ENCODE measurements at regions not wholly inside any gene's neighbourhood (a gene's known extent, or its start where the extent isn't known, plus 50 kb on each side); places are given as distances from the start of the nearest gene placed in this dataset.
A peak's percentile ranks its signal among the peaks of the same experiment; 100 is the strongest.

- no peak for DNase-seq (ENCODE audit: low read depth in 2 of 2)
These were observed 284.8 kb downstream of the THBS2 start for GRCh38 chr6:168968801-168969200.

DNA sequence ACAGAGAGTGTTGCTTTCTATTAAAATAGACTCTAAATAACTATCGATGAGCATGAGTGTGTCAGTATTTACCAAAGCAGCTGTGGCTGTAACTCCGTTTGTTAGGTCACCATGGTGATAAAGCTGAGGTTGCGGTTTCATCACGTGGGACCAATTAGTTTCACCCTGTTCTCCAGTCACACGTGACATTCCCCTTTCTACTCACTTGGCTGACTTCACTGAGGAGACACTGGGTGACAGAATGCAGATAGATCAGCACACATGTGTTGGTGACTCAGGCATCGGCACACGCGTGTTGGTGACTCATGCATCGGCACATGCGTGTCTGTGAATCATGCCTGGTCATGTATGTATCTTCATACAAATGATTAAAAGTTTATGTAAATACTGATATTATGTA is 285.4 kb downstream of the THBS2 start:
- DNase-seq (ENCODE audit: low read depth in 2 of 2) = no peak

DNA sequence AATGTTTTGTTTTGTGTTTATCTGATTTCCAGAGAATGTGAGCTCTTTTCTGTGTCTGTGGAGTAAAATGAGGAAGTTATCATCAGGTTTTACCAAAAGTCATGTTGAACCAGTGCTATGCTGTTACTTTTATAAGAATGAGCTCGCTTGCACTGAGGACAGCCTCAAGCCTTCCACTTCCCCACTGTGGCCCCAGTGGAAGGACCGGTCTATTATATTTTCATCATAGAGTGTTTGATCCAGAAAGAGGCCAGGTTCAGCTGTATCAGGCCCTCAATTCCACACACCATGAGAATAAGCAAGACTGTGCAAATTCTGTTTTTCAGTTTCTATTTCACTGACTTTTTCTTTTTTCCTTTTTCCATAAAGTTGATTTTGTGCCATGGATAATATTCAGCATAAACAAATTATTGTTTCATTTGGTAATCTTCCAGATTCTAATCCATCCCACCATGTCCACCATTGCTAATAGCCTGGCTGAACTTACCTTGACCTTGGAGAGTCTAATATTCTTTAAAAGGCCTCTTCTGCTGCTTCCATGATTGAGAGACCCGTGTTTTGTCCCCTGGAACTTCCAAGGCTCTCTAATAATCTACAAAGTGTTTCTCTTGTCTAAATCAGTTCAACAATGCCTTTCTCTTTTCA is 286.2 kb downstream of the THBS2 start:
- DNase-seq (ENCODE audit: low read depth in 2 of 2) = no peak

GRCh38 chr6:168964138-168964835 is 289.4 kb downstream of the THBS2 start:
- DNase-seq (ENCODE audit: low read depth in 2 of 2) = no peak

DNA sequence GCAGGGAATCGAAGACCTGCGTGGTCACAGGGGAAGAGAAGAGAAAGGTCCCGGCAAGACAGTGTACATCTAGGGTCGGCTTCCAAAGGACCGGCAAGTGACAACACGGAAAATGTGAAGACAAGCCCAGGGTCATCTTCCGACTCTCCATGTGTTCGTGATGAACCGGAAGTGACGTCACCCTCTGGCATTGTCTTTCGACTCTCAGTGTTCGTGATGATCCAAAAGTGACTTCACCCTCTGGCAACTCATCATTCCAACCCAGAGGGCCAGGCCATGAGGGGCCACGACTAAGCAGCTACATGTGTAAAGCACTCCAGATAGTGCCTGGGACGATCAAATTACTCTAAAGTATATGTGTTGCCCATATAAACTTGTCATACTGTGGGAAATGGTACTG is 290.8 kb downstream of the THBS2 start:
- DNase-seq (ENCODE audit: low read depth in 2 of 2) = no peak

- no peak for DNase-seq (ENCODE audit: low read depth in 2 of 2)
These were observed 292.4 kb downstream of the THBS2 start for GRCh38 chr6:168961264-168961656.

GRCh38 chr6:168960551-168961263 is 292.9 kb downstream of the THBS2 start:
- DNase-seq (ENCODE audit: low read depth in 2 of 2) = no peak

GRCh38 chr6:168959696-168960095 is 293.9 kb downstream of the THBS2 start:
- no peak for DNase-seq (ENCODE audit: low read depth in 2 of 2)

GRCh38 chr6:168956884-168957730 is 296.5 kb downstream of the THBS2 start:
- peak; percentile 8 to 11 for DNase-seq (ENCODE audit: low read depth in 2 of 2)

- DNase-seq (ENCODE audit: low read depth in 2 of 2) = no peak
These were observed 297.4 kb downstream of the THBS2 start for GRCh38 chr6:168956141-168956838.

- DNase-seq (ENCODE audit: low read depth in 2 of 2) = no peak
These were observed 300.2 kb downstream of the THBS2 start for GRCh38 chr6:168953461-168953860.

DNA sequence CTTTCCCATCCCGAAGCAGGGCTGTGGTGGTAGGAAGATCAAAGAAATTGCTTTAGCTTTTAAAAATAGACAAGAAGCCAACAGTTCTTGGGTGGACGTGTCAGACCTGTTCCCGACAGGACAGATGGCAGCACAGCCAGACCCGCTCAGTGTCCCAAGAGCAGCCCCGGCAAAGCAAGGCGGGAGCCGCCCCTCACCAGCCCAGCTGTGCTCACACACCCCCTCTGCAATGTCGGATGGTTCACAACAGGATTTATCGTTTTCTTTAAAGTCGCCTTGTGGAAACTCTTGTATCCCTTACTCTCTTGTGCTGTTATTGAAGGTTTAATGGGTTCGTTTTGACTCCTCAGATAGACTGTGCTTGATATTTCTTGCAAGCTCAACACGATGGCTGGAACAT is 302.4 kb downstream of the THBS2 start:
- no peak for DNase-seq (ENCODE audit: low read depth in 2 of 2)

DNA sequence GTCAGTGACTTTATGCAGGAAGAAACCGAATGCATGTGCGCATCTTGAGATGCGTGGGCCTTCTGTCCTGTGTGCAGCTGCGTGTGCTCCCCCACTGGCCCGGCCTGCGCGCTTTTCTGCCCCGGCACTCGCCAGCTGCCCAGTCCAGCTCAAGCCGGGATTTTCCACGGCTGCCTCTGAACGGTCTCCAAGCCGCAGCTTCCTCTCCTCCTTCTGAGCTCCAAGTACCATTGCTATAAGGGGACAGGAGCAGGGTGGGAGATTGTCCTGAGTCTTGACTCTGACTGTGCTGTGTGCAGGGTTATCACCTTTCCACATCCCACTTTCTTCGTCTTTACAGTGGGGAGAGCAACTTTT is 302.8 kb downstream of the THBS2 start:
- no peak for DNase-seq (ENCODE audit: low read depth in 2 of 2)

DNA sequence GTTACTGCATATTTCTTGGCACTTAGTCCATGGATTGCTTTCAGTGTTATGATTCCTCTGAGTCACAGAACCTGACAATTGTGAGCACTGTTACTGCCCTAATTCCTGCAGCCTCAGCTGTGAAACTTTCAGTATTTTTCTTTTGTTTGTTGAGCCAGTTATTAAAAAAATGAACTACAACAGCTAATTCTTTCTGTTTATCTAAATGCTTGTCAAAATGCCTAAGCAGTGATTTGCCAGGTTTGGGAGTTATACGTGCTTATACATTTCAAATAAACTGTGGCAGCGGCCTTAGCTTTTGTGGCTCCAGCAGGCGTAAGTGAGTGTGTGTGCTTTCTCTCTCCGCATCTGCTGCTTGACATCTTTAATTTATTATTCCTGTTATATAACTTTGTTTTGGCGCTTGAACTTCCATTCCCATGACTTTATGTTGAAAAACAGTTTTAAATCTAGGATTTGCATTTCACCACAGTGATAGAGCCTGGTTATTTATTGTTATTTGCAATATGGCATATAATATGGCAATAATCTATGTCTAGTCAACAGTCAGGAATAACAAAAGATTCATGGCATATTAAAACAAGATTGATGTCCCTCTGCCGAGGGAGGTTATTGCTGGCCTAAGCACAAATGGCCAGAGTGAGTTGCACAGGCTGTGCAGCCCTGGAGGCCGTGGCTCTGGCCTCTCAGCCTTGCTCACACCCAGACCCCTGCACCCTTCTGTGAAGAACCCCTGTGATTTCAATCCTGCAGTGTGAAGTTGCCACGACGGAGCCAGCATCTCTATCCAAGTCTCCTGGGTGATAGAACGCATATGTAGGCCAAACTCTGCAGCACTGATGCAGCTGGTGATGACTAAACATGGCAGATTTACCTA is 303.4 kb downstream of the THBS2 start:
- DNase-seq (ENCODE audit: low read depth in 2 of 2) = no peak

GRCh38 chr6:168948990-168949531 is 304.6 kb downstream of the THBS2 start:
- DNase-seq (ENCODE audit: low read depth in 2 of 2) = no peak

GRCh38 chr6:168948002-168948401 is 305.6 kb downstream of the THBS2 start:
- DNase-seq (ENCODE audit: low read depth in 2 of 2) = no peak

GRCh38 chr6:168943231-168943905 is 310.3 kb downstream of the THBS2 start:
- DNase-seq (ENCODE audit: low read depth in 2 of 2) = no peak

DNA sequence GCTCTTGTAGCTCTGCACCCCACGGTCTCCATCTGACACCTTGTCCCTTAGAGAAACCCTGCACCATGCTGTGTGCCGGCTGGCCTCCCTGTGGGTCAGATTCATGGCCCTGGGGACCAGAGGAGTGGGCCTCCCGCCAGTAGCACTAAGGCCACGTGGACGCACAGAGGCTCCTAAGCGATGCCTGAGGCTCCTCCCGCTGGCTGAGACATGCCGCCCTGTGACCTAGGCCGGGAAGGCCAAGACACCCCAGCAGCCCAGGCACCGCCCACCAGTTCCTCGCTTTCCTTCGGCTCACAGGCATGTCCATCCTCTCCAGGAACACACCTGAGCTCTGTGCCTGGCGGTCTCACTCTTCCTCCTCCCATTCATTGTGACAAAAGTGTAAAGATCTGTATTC is 311.0 kb downstream of the THBS2 start:
- DNase-seq (ENCODE audit: low read depth in 2 of 2) = no peak

DNA sequence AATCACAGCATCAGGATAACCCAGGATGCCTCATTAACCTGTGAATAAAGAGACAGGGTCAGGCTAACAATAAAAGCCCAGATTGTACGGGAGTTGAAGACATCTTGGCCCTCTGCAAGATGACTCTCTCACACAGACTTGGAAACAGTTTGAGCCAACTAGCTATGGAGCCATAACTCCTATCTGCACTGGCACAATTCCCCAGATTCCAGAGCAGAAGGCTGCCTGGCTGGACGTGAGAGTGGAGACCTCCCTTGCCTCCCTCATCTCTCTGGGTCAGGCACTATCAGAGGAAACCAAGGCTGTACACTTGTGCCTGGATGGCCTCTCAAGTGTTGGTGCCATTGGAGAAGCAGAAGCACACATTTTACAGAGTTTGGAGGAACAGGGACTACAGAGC is 312.6 kb downstream of the THBS2 start:
- DNase-seq (ENCODE audit: low read depth in 2 of 2) = no peak

DNA sequence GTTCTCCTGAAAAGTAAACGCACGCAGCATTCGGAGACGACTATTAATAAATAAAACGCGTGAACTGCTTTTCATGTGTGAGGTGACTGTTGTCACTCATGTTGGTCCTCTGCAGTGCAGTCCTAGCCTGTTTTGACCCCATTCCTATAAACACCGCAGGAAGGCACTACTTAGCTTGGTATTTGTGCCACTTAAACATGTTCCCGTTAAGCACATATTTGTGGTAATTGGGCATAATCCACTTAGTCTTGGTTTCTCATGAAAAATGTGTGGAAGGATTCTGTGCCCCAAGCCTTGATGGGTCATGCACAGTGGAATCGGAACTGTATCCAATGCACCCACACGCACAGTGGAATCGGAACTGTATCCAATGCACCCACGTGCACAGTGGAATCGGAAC is 313.9 kb downstream of the THBS2 start:
- DNase-seq (ENCODE audit: low read depth in 2 of 2) = no peak

Measured in stimulated activated CD8-positive, alpha-beta memory T cell treated with anti-CD3 and anti-CD28 coated beads, Interleukin-7, amount 100 ng/mL, for 4 hours (primary cell).